HG03565 (cell line): ENCODE measurements at regions not wholly inside any gene's neighbourhood (a gene's known extent, or its start where the extent isn't known, plus 50 kb on each side); places are given as distances from the start of the nearest gene placed in this dataset.
"Not testable (repeated sequence)": the region's sequence is repeated elsewhere in the genome, so short reads cannot be mapped to it uniquely, and the experiment has no call there.

ENCODE experiments used
- ATAC-seq: cut with Tn5 transposase; IDR thresholded peaks from one replicate; pipeline ENCODE4 v1.9.1; 2021; ENCODE audit warnings: mild to moderate bottlenecking, moderate library complexity; ENCODE audit not compliant: unreplicated experiment

GRCh38 chr9:129439242-129439641 is 181.7 kb downstream of the C9orf50 start:
- no peak for ATAC-seq

DNA sequence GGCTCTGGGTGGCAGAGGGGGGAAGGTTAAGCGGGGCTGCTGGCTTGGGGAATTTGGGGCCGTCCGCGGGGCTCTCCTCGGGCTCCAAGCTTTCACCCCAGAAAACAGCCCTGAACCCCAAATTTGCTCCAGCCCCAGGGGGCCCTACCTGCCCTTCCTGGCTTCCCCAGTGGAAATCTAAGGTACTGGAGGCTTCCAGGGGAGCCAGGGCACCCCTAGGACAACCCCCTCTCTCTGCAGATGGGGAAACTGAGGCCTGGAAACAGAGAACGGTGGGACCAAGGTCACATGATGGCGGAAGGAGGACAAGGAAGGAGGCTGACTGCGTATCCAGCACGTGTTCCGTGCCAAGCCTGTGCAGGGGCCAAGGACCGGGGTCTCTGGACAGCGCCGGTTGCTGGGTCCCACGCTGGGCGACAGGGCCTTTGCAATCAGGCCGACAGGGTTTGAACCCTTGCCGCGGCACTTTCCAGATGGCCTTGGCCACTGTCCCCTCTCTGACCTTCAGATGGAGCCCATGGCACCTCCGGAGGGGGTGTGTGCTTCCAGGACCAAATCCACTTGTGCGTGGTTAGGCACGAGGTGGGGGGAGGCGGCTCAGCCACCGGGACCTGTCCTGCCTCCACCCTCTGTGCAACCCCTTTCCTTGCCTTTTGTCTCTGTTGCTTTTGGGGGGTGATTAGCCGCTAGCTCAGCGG is 183.1 kb downstream of the C9orf50 start:
- ATAC-seq: no peak

GRCh38 chr9:129436751-129437625 is 183.9 kb downstream of the C9orf50 start:
- ATAC-seq: no peak

GRCh38 chr9:129435988-129436717 is 184.7 kb downstream of the C9orf50 start:
- ATAC-seq: no peak

- no peak for ATAC-seq
Measured at GRCh38 chr9:129435291-129435690, 185.6 kb downstream of the C9orf50 start.

- ATAC-seq: no peak
Measured at GRCh38 chr9:129434187-129434586, 186.7 kb downstream of the C9orf50 start.

DNA sequence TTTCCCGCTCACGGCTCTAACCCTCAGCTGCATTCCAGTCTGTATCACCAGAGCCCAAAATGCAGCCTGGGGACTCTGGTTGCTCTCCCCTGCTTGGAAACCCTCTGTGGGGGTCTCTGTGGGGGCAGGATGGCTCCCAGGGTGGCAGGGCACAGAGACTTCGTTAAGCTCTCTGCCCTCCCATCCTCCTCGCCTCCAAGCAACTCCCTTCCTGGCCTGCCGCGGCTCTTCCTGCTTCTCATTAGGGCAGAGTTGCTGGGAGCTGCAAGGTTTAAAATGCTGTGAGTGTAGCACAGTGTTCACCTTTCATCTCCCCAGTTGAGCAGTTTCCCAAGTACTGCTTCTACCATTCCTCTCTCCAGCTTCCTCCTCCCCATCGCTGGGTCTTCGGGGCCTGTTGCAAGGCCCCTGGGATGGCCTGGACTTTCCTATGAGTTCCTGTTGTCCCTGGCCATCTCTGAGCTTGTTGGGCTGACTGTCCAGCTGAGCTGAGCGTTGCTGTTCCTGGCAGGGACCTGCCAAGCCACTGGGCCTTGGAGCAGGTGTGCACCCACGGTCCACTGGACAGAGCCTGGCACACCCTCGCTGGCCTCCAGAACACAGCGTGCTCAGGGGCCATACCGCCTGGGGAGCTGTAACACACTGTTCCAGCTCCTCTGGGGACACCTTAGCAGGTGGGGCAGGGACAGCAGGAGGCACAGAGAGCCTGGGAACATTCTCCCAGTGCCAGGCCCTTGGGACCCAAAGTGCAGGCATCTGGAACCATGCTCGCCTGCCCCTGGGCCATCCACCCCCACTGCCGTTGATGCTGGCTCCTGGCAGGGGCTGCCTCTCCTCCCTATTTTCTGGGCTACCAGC is 188.4 kb downstream of the C9orf50 start:
- ATAC-seq: no peak

DNA sequence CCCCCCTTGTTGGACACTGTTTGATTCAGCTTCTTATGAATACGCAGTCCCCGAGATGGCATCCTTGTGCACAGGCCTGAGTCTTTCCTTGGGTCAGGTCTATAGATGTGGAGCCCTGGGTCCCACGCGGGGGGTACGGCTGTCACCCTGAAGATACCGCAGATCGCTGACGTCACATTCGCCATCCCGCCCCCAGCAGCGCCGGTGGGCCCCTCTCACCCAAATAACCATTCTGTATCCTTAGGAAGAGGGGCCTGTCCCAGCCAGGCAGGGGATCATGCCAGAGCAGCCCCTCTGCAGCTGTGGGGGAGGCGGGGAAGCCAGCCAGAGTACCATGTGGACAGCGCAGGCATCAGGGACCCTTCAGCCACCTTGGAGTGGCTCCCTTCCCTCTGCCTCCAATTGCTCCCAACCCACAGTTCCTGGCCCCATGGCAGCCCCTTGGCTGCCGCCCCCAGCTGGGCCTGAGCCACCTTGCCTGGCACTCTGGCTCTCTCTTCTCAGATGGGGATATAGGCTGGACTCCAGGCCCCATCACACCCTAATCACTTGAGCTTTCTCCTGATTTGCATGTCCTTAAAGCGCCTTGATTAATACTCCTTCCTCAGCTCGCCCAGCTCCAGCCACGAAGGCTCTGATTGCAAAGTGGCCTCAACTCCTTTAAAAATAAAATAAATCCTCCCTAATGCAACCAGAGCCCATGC is 189.8 kb downstream of the C9orf50 start:
- ATAC-seq: no peak

DNA sequence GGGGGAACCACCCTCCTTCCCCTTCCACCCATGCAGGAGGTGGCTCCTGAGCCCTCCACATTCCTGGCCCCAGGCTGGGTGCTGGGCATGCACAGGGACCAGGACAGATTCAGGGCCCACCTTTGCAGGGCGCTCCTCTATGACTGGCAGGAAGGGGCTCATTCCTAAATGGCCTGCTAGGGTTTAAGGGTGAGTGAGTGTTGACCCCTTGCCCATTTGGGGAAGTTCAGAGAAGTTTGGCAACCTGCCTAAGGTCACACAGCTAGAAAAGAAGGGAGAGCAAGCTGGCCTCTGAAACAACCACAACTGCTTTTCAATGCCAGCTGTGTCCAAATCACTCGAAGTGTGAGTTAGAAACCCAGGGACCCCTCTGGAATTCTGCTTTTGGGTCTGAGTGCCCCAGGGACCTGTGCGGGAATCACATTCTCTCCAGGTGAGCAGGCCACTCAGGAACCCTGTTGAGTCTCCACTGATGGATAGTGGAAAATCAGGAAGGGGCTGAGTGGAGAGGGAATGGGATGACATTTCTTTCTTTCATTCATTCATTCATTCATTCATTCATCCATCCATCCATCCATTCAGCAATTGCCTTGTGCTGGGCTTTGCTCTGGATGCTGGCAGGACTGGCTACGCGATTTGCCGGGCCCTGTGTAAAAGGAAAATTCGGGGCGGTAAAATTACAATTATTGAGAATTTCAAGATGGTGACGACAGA is 191.9 kb downstream of the C9orf50 start:
- no peak for ATAC-seq

GRCh38 chr9:129427149-129427548 is 193.8 kb downstream of the C9orf50 start:
- no peak for ATAC-seq

GRCh38 chr9:129423755-129424154 is 197.1 kb downstream of the C9orf50 start:
- ATAC-seq: not testable (repeated sequence)

GRCh38 chr9:129423216-129423615 is 197.7 kb downstream of the C9orf50 start:
- ATAC-seq: no peak

DNA sequence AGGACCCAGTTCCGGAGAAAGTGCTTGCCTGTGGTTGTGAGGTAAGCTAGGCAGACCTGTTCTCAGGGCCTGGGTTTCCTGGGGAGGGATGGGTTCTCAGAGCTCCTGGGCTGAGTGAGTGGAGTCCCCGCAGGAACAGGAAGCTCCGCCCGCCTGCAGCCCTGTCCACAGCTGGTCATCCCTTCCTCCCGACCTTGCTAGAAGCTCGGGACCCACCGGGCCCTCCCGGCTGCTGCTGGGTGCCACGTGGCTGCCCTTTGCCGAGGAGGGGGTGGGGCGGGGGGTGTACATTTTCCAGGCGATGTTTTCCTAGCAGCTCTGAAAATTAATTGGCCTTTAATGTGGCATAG is 198.1 kb downstream of the C9orf50 start:
- ATAC-seq: no peak

GRCh38 chr9:129422032-129422842 is 198.7 kb downstream of the C9orf50 start:
- ATAC-seq: no peak

GRCh38 chr9:129421371-129421770 is 199.5 kb downstream of the C9orf50 start:
- ATAC-seq: no peak

DNA sequence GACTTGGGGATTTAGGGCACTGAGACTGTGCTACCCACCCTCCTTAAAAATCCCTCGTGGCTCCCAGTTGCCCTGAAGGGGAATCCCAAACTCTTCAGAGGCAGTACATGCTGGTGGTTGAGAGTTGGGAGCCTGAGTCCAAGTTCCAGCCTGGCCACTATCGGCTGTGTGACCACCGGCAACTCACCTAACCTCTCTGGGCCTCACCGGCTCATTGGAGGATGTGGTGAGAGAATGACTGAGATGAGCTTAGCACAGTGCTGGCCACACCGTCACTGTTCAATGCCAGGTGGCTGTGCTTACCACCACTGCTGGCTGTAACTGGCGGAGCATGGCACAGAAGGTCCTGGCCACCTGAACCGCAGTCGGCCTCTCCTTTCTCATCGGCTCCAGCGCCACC is 200.2 kb downstream of the C9orf50 start:
- ATAC-seq: no peak

DNA sequence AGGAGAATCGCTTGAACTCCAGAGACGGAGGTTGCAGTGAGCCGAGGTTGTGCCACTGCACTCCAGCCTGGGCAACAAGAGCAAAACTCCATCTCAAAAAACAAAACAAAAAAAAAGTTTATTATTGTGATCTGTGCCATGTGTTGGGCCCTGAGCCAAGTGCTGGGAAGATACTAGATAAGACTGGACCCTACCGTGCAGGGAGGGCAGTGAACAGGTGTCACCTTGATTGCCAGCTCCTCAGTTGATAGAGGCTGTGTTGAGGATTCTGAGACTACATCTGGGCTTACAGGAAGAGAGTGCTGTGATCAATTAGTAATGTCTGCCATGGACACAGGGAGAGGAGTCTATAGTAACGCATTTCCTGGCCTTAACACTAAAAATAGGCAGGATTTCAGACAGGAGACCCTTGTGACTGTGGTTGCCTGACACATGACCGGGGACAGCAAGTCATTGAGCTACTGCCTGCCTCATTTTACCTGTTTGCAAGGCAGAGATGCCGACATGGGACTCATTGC is 201.5 kb downstream of the C9orf50 start:
- ATAC-seq: no peak

DNA sequence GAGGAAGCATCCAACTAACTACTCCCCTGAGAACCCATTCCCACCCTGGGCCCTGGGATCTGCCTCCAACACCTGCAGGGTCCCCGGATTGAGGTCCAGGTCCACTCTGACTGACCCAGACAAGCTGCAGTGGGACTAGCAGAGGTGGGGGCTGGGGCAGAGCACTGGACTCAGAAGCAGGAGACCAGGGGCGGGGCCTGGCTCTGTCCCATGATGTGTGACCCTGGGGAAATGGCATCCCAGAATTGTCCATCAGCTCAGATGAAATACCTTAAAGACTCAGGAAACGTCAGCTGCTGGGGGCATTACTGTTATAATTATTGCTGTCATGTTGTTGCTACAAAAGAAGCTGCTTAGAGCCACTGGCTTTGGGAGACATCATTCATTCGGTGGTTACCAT is 202.4 kb downstream of the C9orf50 start:
- ATAC-seq: no peak
